Midbrain (tissue), 1 donor: ENCODE measurements at regions not wholly inside any gene's neighbourhood (a gene's known extent, or its start where the extent isn't known, plus 50 kb on each side); places are given as distances from the start of the nearest gene placed in this dataset.
"Not testable (repeated sequence)": the region's sequence is repeated elsewhere in the genome, so short reads cannot be mapped to it uniquely, and the experiment has no call there.

Experiments used
- DNase-seq: peaks from one replicate; lab custom pipeline; 2025; lab: John Stamatoyannopoulos, UW

GRCh38 chr3:72278349-72279067 is 493.6 kb upstream of the PROK2 start:
- DNase-seq, result no peak

GRCh38 chr3:72277710-72278109 is 492.8 kb upstream of the PROK2 start:
- DNase-seq, result no peak

GRCh38 chr3:72276806-72277205 is 491.9 kb upstream of the PROK2 start:
- no peak for DNase-seq

- peak; percentile 81 for DNase-seq
Measured at GRCh38 chr3:72275331-72275751, 490.4 kb upstream of the PROK2 start.

- DNase-seq, result peak; percentile 64
Measured at GRCh38 chr3:72274493-72275330, 489.8 kb upstream of the PROK2 start.

GRCh38 chr3:72273615-72274014 is 488.7 kb upstream of the PROK2 start:
- no peak for DNase-seq

- peak; percentile 60 for DNase-seq
Measured at GRCh38 chr3:72272356-72272755, 487.4 kb upstream of the PROK2 start.

GRCh38 chr3:72271923-72272322 is 487.0 kb upstream of the PROK2 start:
- DNase-seq, result no peak

GRCh38 chr3:72271216-72271615 is 486.3 kb upstream of the PROK2 start:
- no peak for DNase-seq

- no peak for DNase-seq
Measured at GRCh38 chr3:72270730-72271129, 485.8 kb upstream of the PROK2 start.

GRCh38 chr3:72270072-72270681 is 485.2 kb upstream of the PROK2 start:
- DNase-seq, result no peak

- DNase-seq, result no peak
Measured at GRCh38 chr3:72269475-72269874, 484.5 kb upstream of the PROK2 start.

GRCh38 chr3:72266921-72267524 is 482.1 kb upstream of the PROK2 start:
- not testable (repeated sequence) for DNase-seq

GRCh38 chr3:72266016-72266370 is 481.0 kb upstream of the PROK2 start:
- no peak for DNase-seq

- peak; percentile 38 for DNase-seq
Measured at GRCh38 chr3:72265256-72266015, 480.5 kb upstream of the PROK2 start.

- DNase-seq, result no peak
Measured at GRCh38 chr3:72263223-72263990, 478.5 kb upstream of the PROK2 start.

GRCh38 chr3:72262736-72263135 is 477.8 kb upstream of the PROK2 start:
- no peak for DNase-seq

- DNase-seq, result no peak
Measured at GRCh38 chr3:72261566-72262564, 476.9 kb upstream of the PROK2 start.

- DNase-seq, result no peak
Measured at GRCh38 chr3:72260588-72260910, 475.6 kb upstream of the PROK2 start.
